CD4-positive, alpha-beta T cell (primary cell): ENCODE measurements at regions not wholly inside any gene's neighbourhood (a gene's known extent, or its start where the extent isn't known, plus 50 kb on each side); places are given as distances from the start of the nearest gene placed in this dataset.

Experiments
- ATAC-seq: fragments of 200-7000 bp; cut with Tn5 transposase; one replicate; pipeline ENCODE4 v1.10.0; 2022; ENCODE audit warnings: mild to moderate bottlenecking; ENCODE audit not compliant: poor library complexity
- CTCF ChIA-PET: fragments of 350-600 bp; sonication (Branson Sonifier 250); formaldehyde crosslinking; loops from one replicate; lab custom pipeline; 2021; ENCODE audit warnings: antibody characterized with exemption, inconsistent platforms; lab: Charles Lee
- POLR2A ChIA-PET: fragments of 350-600 bp; sonication (Branson Sonifier 250); formaldehyde crosslinking; loops from one replicate; lab custom pipeline; 2021; ENCODE audit warnings: antibody characterized with exemption, inconsistent platforms; lab: Charles Lee
- DNase-seq, 14 experiments: peaks; one replicate each; pipeline ENCODE4 v3.0.0-alpha.2; 2013 to 2020; ENCODE audit warnings: mixed read lengths in 2 of 14
- H3K27ac ChIP-seq, 2 donors: one replicate each; pipeline versions ENCODE4 v1.5.1 to v1.7.0; 2013; ENCODE audit warnings: low read length in 2 of 2, low read depth in 1 of 2, mild to moderate bottlenecking in 1 of 2
- H3K27me3 ChIP-seq, 2 experiments: 1 replicate in 1 of 2; 2 replicates in 1 of 2; pipeline versions ENCODE4 v1.6.1 to v1.7.0; 2013; ENCODE audit warnings: low read length in 2 of 2, control low read depth in 1 of 2, mild to moderate bottlenecking in 1 of 2, moderate library complexity in 1 of 2; ENCODE audit not compliant: insufficient read depth in 2 of 2, control insufficient read depth in 1 of 2
- H3K36me3 ChIP-seq: one replicate; pipeline ENCODE4 v1.6.1; 2013; ENCODE audit warnings: low read length, control low read depth; ENCODE audit not compliant: insufficient read depth
- H3K4me1 ChIP-seq: one replicate; pipeline ENCODE4 v1.6.1; 2013; ENCODE audit warnings: low read length, control low read depth; ENCODE audit not compliant: insufficient read depth
- H3K4me3 ChIP-seq: one replicate; pipeline ENCODE4 v1.5.1; 2013; ENCODE audit warnings: mild to moderate bottlenecking, low read length, moderate library complexity
- H3K9me3 ChIP-seq, 2 experiments: 1 replicate in 1 of 2; 2 replicates in 1 of 2; pipeline versions ENCODE4 v1.6.1 to v1.7.0; 2013; ENCODE audit warnings: low read length in 2 of 2, mild to moderate bottlenecking in 2 of 2, control low read depth in 1 of 2, moderate library complexity in 1 of 2; ENCODE audit not compliant: control insufficient read depth in 1 of 2, insufficient read depth in 1 of 2
- H3K27ac Mint-ChIP-seq: one replicate; pipeline ENCODE4 v1.8.0; 2020; ENCODE audit warnings: mixed read lengths
- H3K27me3 Mint-ChIP-seq: one replicate; pipeline ENCODE4 v1.8.0; 2021; ENCODE audit warnings: mixed read lengths
- H3K36me3 Mint-ChIP-seq: one replicate; pipeline ENCODE4 v1.8.0; 2021; ENCODE audit warnings: low read depth, mixed read lengths
- H3K4me1 Mint-ChIP-seq: one replicate; pipeline ENCODE4 v1.8.0; 2021; ENCODE audit warnings: low read depth, mixed read lengths
- H3K4me3 Mint-ChIP-seq: one replicate; pipeline ENCODE4 v1.8.0; 2020; ENCODE audit warnings: mild to moderate bottlenecking, mixed read lengths
- H3K9me3 Mint-ChIP-seq: one replicate; pipeline ENCODE4 v1.8.0; 2020; ENCODE audit warnings: mixed read lengths
- intact Hi-C, 2 experiments: fragments of 100-400 bp; cut with DNase I in 1 of 2; cut with micrococcal nuclease in 1 of 2; formaldehyde crosslinking; loops; one replicate each; pipeline versions ENCODE4 v1.15.1 to v1.9.0; 2023 to 2025; cut with DNase I, micrococcal nuclease
- TF ChIP-seq, protein P1 (sequence below): fragments of 200-600 bp; IDR thresholded peaks from one replicate; pipeline ENCODE4 v1.8.0; 2022; ENCODE audit warnings: antibody characterized with exemption, mild to moderate bottlenecking

DNA sequence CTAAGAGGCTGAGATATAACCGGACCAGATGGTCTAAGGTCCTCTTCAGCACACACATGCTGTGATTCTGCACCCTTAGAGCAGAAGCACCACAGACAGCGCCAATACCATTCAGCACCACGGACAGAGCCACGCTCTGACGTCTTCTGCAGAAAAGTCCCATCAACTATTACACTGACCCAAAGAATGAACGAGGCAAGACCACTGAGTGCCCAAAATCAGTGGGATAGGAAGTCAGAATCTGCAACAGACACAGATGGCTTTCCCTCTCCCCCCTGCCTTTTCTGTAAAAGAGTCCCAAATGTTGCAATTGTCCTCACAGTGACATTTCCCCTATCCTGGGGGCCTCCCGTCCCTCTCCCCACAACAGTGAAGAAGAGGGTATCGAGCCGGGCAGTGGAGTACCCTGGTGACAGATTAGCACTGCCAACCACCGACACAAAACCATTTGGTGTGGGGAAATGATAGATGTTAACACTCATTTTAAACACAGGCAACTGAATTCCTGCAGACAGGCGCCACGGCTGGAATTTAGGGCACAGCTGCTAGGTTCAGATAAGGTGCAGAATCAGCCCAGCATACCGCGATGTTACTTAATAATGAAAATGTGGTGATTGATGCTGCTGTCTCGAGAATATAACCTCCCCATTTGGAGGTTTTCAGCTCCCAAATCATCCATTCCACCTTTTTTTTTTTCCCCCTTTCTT is 66.6 kb upstream of the CTNNBL1 start:
- peaks cover 78% of the 10 kb centered on the region for H3K27me3 Mint-ChIP-seq
- DNase-seq (peak in 8 of 14 experiments; percentile 2 to 37 (median 6)), ATAC-seq (no peak)
- TF ChIP-seq, protein P1, sequence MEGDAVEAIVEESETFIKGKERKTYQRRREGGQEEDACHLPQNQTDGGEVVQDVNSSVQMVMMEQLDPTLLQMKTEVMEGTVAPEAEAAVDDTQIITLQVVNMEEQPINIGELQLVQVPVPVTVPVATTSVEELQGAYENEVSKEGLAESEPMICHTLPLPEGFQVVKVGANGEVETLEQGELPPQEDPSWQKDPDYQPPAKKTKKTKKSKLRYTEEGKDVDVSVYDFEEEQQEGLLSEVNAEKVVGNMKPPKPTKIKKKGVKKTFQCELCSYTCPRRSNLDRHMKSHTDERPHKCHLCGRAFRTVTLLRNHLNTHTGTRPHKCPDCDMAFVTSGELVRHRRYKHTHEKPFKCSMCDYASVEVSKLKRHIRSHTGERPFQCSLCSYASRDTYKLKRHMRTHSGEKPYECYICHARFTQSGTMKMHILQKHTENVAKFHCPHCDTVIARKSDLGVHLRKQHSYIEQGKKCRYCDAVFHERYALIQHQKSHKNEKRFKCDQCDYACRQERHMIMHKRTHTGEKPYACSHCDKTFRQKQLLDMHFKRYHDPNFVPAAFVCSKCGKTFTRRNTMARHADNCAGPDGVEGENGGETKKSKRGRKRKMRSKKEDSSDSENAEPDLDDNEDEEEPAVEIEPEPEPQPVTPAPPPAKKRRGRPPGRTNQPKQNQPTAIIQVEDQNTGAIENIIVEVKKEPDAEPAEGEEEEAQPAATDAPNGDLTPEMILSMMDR, result no peak
- peaks cover 0 to 4% of the 10 kb centered on the region in 2 experiments for H3K9me3 ChIP-seq
- no peaks in the 10 kb centered on the region for H3K4me1 ChIP-seq
- H3K27ac Mint-ChIP-seq, result no peak overlapping the region
- H3K4me1 Mint-ChIP-seq, result no peaks in the 10 kb centered on the region
- intact Hi-C loops, result no loop called here
- H3K9me3 Mint-ChIP-seq, result no peaks in the 10 kb centered on the region
- peaks cover 29 to 30% of the 10 kb centered on the region in 2 experiments for H3K27me3 ChIP-seq
- no peak overlapping the region for H3K4me3 Mint-ChIP-seq
- CTCF ChIA-PET, result no interaction called here
- no peaks in the 10 kb centered on the region for H3K36me3 ChIP-seq
- H3K36me3 Mint-ChIP-seq, result no peaks in the 10 kb centered on the region
- no peak overlapping the region for H3K4me3 ChIP-seq
- no peak overlapping the region for H3K27ac ChIP-seq
- POLR2A ChIA-PET, result no interaction called here

DNA sequence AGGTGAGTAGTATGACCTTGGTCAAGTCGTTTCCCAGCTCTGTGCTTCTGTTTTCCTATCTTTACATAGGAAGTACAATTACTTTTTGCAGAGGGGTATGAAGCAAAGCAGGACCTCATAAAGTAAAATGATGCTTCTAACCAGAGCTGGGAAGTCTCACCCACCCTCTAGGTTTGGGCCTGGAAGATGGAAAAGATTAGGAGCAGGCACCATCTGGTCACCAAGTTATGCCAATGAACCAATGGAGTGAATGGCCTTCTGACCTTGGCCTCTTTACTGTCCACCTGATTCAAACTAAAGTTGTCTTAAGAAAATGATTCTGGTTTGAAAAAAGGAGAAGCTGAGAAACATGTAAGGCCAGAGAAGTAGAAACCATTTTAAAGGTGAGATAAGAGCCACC is 68.9 kb upstream of the CTNNBL1 start:
- no peak for DNase-seq
- TF ChIP-seq, protein P1, result no peak
- peaks cover 81% of the 10 kb centered on the region for H3K27me3 Mint-ChIP-seq
- H3K4me1 Mint-ChIP-seq, result no peaks in the 10 kb centered on the region
- no peaks in the 10 kb centered on the region for H3K4me1 ChIP-seq
- peaks cover 21 to 31% of the 10 kb centered on the region in 2 experiments for H3K27me3 ChIP-seq
- no peak overlapping the region for H3K27ac Mint-ChIP-seq
- intact Hi-C loops, result no loop called here
- no peaks in the 10 kb centered on the region for H3K36me3 Mint-ChIP-seq
- no peaks in the 10 kb centered on the region for H3K36me3 ChIP-seq
- POLR2A ChIA-PET, result no interaction called here
- H3K4me3 Mint-ChIP-seq, result no peak overlapping the region
- H3K9me3 Mint-ChIP-seq, result no peaks in the 10 kb centered on the region
- H3K9me3 ChIP-seq, result no peaks in the 10 kb centered on the region
- no peak overlapping the region for H3K27ac ChIP-seq
- H3K4me3 ChIP-seq, result no peak overlapping the region
- ATAC-seq, result no peak
- CTCF ChIA-PET, result no interaction called here

- Mint-ChIP-seq H3K27ac (no peak overlapping the region), H3K4me1 (no peaks in the 10 kb centered on the region), H3K27me3 (peaks cover 75% of the 10 kb centered on the region), H3K4me3 (no peak overlapping the region), H3K36me3 (no peaks in the 10 kb centered on the region), H3K9me3 (no peaks in the 10 kb centered on the region)
- TF ChIP-seq, protein P1, result no peak
- Histone ChIP-seq H3K4me1 (no peaks in the 10 kb centered on the region), H3K36me3 (no peaks in the 10 kb centered on the region), H3K27me3 (peaks cover 13 to 32% of the 10 kb centered on the region in 2 experiments), H3K4me3 (no peak overlapping the region), H3K27ac (no peak overlapping the region), H3K9me3 (no peaks in the 10 kb centered on the region)
- DNase-seq, result no peak
- CTCF ChIA-PET, result no interaction called here
- intact Hi-C loops, result no loop called here
- POLR2A ChIA-PET, result no interaction called here
- ATAC-seq, result no peak
Measured at GRCh38 chr20:37622728-37623127, 71.1 kb upstream of the CTNNBL1 start.
